Vagina (tissue), 2 donors: ENCODE measurements at regions not wholly inside any gene's neighbourhood (a gene's known extent, or its start where the extent isn't known, plus 50 kb on each side); places are given as distances from the start of the nearest gene placed in this dataset.

Experiments used
- POLR2AphosphoS5 ChIP-seq, 2 donors: sonication (generic); formaldehyde crosslinking; IDR thresholded peaks; one replicate each; pipeline ENCODE4 v1.9.0; 2017; ENCODE audit warnings: antibody characterized with exemption in 2 of 2, mild to moderate bottlenecking in 2 of 2, low read depth in 1 of 2; ENCODE audit not compliant: insufficient read depth in 1 of 2
- TF ChIP-seq, protein P1 (sequence below), 3 experiments: fragments of 450-650 bp in 2 of 3; fragments of 200-600 bp in 1 of 3; sonication (generic) in 1 of 3; IDR thresholded peaks; one replicate each; pipeline ENCODE4 v1.5.1; 2017 to 2019; ENCODE audit warnings: antibody characterized with exemption in 3 of 3, mild to moderate bottlenecking in 2 of 3, moderate library complexity in 2 of 3

DNA sequence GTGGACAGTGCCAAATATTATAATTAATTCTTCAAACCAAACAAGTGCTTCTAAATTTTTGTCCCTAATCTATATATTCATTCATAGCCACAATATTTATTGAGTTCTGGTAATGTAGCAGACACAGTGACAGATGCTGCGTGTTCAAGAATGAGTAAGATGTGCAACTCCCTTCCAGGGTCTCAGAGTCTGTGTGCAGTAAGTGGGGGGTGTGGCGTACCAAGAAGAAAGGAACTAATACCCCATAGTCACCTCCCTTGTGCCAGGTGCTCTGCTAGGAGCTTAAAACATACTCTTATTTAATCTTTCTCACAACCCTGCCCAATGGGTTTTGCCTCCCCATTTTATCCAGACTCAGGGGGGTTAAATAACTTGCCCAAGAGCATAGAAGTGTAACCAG, 358.7 kb downstream of the BARHL2 start:
- TF ChIP-seq, protein P1, sequence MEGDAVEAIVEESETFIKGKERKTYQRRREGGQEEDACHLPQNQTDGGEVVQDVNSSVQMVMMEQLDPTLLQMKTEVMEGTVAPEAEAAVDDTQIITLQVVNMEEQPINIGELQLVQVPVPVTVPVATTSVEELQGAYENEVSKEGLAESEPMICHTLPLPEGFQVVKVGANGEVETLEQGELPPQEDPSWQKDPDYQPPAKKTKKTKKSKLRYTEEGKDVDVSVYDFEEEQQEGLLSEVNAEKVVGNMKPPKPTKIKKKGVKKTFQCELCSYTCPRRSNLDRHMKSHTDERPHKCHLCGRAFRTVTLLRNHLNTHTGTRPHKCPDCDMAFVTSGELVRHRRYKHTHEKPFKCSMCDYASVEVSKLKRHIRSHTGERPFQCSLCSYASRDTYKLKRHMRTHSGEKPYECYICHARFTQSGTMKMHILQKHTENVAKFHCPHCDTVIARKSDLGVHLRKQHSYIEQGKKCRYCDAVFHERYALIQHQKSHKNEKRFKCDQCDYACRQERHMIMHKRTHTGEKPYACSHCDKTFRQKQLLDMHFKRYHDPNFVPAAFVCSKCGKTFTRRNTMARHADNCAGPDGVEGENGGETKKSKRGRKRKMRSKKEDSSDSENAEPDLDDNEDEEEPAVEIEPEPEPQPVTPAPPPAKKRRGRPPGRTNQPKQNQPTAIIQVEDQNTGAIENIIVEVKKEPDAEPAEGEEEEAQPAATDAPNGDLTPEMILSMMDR (IDR thresholded peaks at IDR 0.05) = no peak
- no peak for TF ChIP-seq POLR2AphosphoS5 (IDR thresholded peaks at IDR 0.05; ENCODE audit: insufficient read depth in 1 of 2, low read depth in 1 of 2)
